B cell (primary cell): ENCODE measurements at regions not wholly inside any gene's neighbourhood (a gene's known extent, or its start where the extent isn't known, plus 50 kb on each side); places are given as distances from the start of the nearest gene placed in this dataset.
"Not testable (repeated sequence)": the region's sequence is repeated elsewhere in the genome, so short reads cannot be mapped to it uniquely, and the experiment has no call there.

ENCODE experiments used
- ATAC-seq: fragments of 200-7000 bp; cut with Tn5 transposase; one replicate; pipeline ENCODE4 v1.10.0; 2021; ENCODE audit warnings: low read depth, mild to moderate bottlenecking, moderate number of reproducible peaks, moderate library complexity
- CTCF ChIA-PET: fragments of 350-600 bp; sonication (Branson Sonifier 250); formaldehyde crosslinking; loops from one replicate; lab custom pipeline; 2021; ENCODE audit warnings: antibody characterized with exemption, inconsistent platforms; lab: Charles Lee
- POLR2A ChIA-PET: fragments of 350-600 bp; sonication (Branson Sonifier 250); formaldehyde crosslinking; loops from one replicate; lab custom pipeline; 2021; ENCODE audit warnings: antibody characterized with exemption; lab: Charles Lee
- DNase-seq: peaks from one replicate; pipeline ENCODE4 v3.0.0; 2013
- H2AFZ ChIP-seq: 2 replicates; pipeline ENCODE4 v1.6.1; 2012; ENCODE audit warnings: mild to moderate bottlenecking, low read depth, low read length; ENCODE audit not compliant: insufficient read depth, poor library complexity, severe bottlenecking
- H3K27ac ChIP-seq, 2 donors: 1 replicate in 1 of 2; 2 replicates in 1 of 2; pipeline ENCODE4 v1.5.1; 2012 to 2013; ENCODE audit warnings: low read length in 2 of 2, mild to moderate bottlenecking in 2 of 2, moderate library complexity in 1 of 2
- H3K27me3 ChIP-seq, 4 experiments: fragments of 200-600 bp in 1 of 4; sonication (generic) in 1 of 4; replicated peaks in 1 of 4; 1 replicate in 2 of 4; 2 replicates in 2 of 4; pipeline versions ENCODE4 v1.6.1 to v1.7.0; 2013 to 2016; ENCODE audit warnings: low read length in 3 of 4, mild to moderate bottlenecking in 2 of 4, mixed read lengths in 1 of 4, moderate library complexity in 1 of 4; ENCODE audit not compliant: insufficient read depth in 4 of 4, control insufficient read depth in 3 of 4; ENCODE audit errors: control extremely low read depth in 1 of 4
- H3K36me3 ChIP-seq, 2 experiments: replicated peaks in 1 of 2; 1 replicate in 1 of 2; 2 replicates in 1 of 2; pipeline versions ENCODE4 v1.6.1 to v1.7.1; 2013; ENCODE audit warnings: low read length in 1 of 2; ENCODE audit not compliant: insufficient read depth in 2 of 2, control insufficient read depth in 1 of 2; ENCODE audit errors: control extremely low read depth in 1 of 2, extremely low read depth in 1 of 2
- H3K4me1 ChIP-seq, 2 donors: fragments of 200-600 bp in 1 of 2; sonication (generic) in 1 of 2; 1 replicate in 1 of 2; 2 replicates in 1 of 2; pipeline versions ENCODE4 v1.5.1 to v1.6.1; 2013 to 2017; ENCODE audit warnings: low read length in 2 of 2; ENCODE audit not compliant: control insufficient read depth in 2 of 2, insufficient read depth in 2 of 2
- H3K4me2 ChIP-seq: replicated peaks from 2 replicates; pipeline ENCODE3; 2012; ENCODE audit warnings: mild to moderate bottlenecking, low read depth, low read length; ENCODE audit not compliant: poor library complexity, severe bottlenecking
- H3K4me3 ChIP-seq, 5 experiments: fragments of 200-600 bp in 1 of 5; sonication (generic) in 1 of 5; 1 replicate in 3 of 5; 2 replicates in 2 of 5; pipeline versions ENCODE4 v1.5.1 to v1.7.0; 2011 to 2016; ENCODE audit warnings: low read length in 4 of 5, mild to moderate bottlenecking in 4 of 5, low read depth in 2 of 5, control low read depth in 1 of 5, moderate library complexity in 1 of 5; ENCODE audit not compliant: insufficient read depth in 1 of 5; ENCODE audit errors: control extremely low read depth in 1 of 5, extremely low read depth in 1 of 5
- H3K79me2 ChIP-seq: fragments of 200-600 bp; sonication (generic); one replicate; pipeline ENCODE4 v1.6.0; 2016; ENCODE audit warnings: low read length; ENCODE audit not compliant: control insufficient read depth, insufficient read depth
- H3K9ac ChIP-seq: fragments of 200-600 bp; sonication (generic); 2 replicates; pipeline ENCODE4 v1.6.1; 2017; ENCODE audit warnings: mild to moderate bottlenecking, low read length, moderate library complexity
- H3K9me3 ChIP-seq, 3 donors: one replicate each; pipeline versions ENCODE4 v1.6.1 to v1.7.1; 2013; ENCODE audit warnings: low read length in 2 of 3; ENCODE audit not compliant: control insufficient read depth in 2 of 3, insufficient read depth in 1 of 3; ENCODE audit errors: control extremely low read depth in 1 of 3
- H4K20me1 ChIP-seq: 2 replicates; pipeline ENCODE4 v1.6.0; 2012; ENCODE audit warnings: mild to moderate bottlenecking, low read length; ENCODE audit not compliant: insufficient read depth, control insufficient read depth, poor library complexity, severe bottlenecking
- H3K27ac Mint-ChIP-seq: one replicate; pipeline ENCODE4 v1.8.0; 2021; ENCODE audit warnings: mixed read lengths
- H3K27me3 Mint-ChIP-seq: one replicate; pipeline ENCODE4 v1.8.0; 2021; ENCODE audit warnings: mixed read lengths
- H3K4me1 Mint-ChIP-seq: one replicate; pipeline ENCODE4 v1.8.0; 2021; ENCODE audit warnings: mixed read lengths
- H3K4me3 Mint-ChIP-seq: one replicate; pipeline ENCODE4 v1.8.0; 2021; ENCODE audit warnings: mixed read lengths
- H3K9me3 Mint-ChIP-seq: one replicate; pipeline ENCODE4 v1.8.0; 2022; ENCODE audit warnings: mixed read lengths; ENCODE audit not compliant: insufficient read depth
- whole genome bisulfite sequencing: methylation state at CpG from one replicate; pipeline ENCODE4 v1.1.5; 2013; ENCODE audit warnings: missing lambda C conversion rate; ENCODE audit not compliant: insufficient coverage; 5-methylcytosine and 5-hydroxymethylcytosine counted together
- intact Hi-C: fragments of 100-400 bp; cut with micrococcal nuclease; formaldehyde crosslinking; loops from one replicate; pipeline ENCODE4 v1.10.0; 2022
- TF ChIP-seq, protein P1 (sequence below): fragments of 200-600 bp; IDR thresholded peaks from one replicate; pipeline ENCODE4 v1.8.0; 2022; ENCODE audit warnings: antibody characterized with exemption, mild to moderate bottlenecking

DNA sequence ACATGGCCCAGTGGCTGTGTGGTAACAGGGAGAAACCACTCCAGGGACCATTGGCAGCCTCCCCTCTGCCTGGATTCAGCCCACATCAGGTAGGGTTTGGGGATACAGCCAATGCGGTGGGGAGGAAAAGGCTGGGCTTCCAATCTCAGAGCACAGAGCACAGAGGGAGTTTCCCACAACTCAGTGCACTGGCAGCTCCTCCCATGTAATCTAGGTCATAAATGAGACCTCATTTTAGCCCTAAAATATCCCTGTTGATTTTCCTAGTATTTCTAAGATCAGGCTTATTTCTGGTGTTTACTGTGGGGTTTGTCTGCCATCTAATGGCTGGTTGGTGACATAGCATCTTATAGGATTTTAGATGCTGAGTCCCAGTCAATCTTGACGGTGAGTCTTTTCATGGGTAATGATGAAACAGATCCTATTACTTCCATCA lies 462.8 kb downstream of the RPIA start:
- TF ChIP-seq, protein P1, sequence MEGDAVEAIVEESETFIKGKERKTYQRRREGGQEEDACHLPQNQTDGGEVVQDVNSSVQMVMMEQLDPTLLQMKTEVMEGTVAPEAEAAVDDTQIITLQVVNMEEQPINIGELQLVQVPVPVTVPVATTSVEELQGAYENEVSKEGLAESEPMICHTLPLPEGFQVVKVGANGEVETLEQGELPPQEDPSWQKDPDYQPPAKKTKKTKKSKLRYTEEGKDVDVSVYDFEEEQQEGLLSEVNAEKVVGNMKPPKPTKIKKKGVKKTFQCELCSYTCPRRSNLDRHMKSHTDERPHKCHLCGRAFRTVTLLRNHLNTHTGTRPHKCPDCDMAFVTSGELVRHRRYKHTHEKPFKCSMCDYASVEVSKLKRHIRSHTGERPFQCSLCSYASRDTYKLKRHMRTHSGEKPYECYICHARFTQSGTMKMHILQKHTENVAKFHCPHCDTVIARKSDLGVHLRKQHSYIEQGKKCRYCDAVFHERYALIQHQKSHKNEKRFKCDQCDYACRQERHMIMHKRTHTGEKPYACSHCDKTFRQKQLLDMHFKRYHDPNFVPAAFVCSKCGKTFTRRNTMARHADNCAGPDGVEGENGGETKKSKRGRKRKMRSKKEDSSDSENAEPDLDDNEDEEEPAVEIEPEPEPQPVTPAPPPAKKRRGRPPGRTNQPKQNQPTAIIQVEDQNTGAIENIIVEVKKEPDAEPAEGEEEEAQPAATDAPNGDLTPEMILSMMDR: peak; percentile 36
- H3K9me3 Mint-ChIP-seq, POLR2A ChIA-PET, H3K27me3 ChIP-seq, H3K36me3 ChIP-seq, H3K4me3 Mint-ChIP-seq, H3K27ac ChIP-seq, H2AFZ ChIP-seq, H3K9me3 ChIP-seq, H3K27ac Mint-ChIP-seq, H4K20me1 ChIP-seq, H3K27me3 Mint-ChIP-seq, H3K4me2 ChIP-seq, H3K4me3 ChIP-seq, H3K9ac ChIP-seq, H3K79me2 ChIP-seq: not testable (repeated sequence)
- intact Hi-C loops: loop anchor here (10.0 kb wide), 1 partner anchor 409 kb away; no protein-coding TSS in a partner anchor
- WGBS: no CpG with 5 or more reads among the region's 2 CpGs
- peaks cover 29% of the 10 kb centered on the region for H3K4me1 Mint-ChIP-seq
- CTCF ChIA-PET: interaction anchor here (1.6 to 1.9 kb wide), 2 partner anchors 274 to 323 kb away, joined by 3 to 8 read pairs; no protein-coding TSS in a partner anchor
- H3K4me1 ChIP-seq: peaks cover 7 to 17% of the 10 kb centered on the region in 2 donors
- DNase-seq: peak; percentile 32
- peak; percentile 32 for ATAC-seq

- H3K27me3 ChIP-seq, intact Hi-C loops, H3K27ac Mint-ChIP-seq, H3K9me3 ChIP-seq, DNase-seq, POLR2A ChIA-PET, H2AFZ ChIP-seq, H3K27me3 Mint-ChIP-seq, H3K9me3 Mint-ChIP-seq, H4K20me1 ChIP-seq, H3K4me2 ChIP-seq, H3K4me3 ChIP-seq, H3K9ac ChIP-seq, H3K36me3 ChIP-seq, H3K4me3 Mint-ChIP-seq, H3K79me2 ChIP-seq, H3K4me1 Mint-ChIP-seq, H3K4me1 ChIP-seq, H3K27ac ChIP-seq, CTCF ChIA-PET: not testable (repeated sequence)
- WGBS: no CpG with 5 or more reads among the region's 9 CpGs
- ATAC-seq: peak; percentile 80
Measured at GRCh38 chr2:89160306-89160705, 468.8 kb downstream of the RPIA start.

- intact Hi-C loops, H2AFZ ChIP-seq, H3K27me3 ChIP-seq, H3K4me2 ChIP-seq, H3K4me3 Mint-ChIP-seq, H3K27me3 Mint-ChIP-seq, ATAC-seq, H3K9me3 Mint-ChIP-seq, H3K36me3 ChIP-seq, H4K20me1 ChIP-seq, POLR2A ChIA-PET, CTCF ChIA-PET, H3K27ac Mint-ChIP-seq, H3K4me3 ChIP-seq, DNase-seq, H3K9ac ChIP-seq, H3K4me1 ChIP-seq, H3K9me3 ChIP-seq, H3K4me1 Mint-ChIP-seq, H3K27ac ChIP-seq, H3K79me2 ChIP-seq: not testable (repeated sequence)
- WGBS: no CpG with 5 or more reads among the region's 2 CpGs
Measured at GRCh38 chr2:89161626-89162025, 470.2 kb downstream of the RPIA start.
